Gastrocnemius medialis (tissue), 4 donors: ENCODE measurements at regions not wholly inside any gene's neighbourhood (a gene's known extent, or its start where the extent isn't known, plus 50 kb on each side); places are given as distances from the start of the nearest gene placed in this dataset.
A peak's percentile ranks its signal among the peaks of the same experiment; 100 is the strongest.

ENCODE experiments used
- ATAC-seq, 2 donors: fragments of 150-250 bp; one replicate each; pipeline ENCODE4 v1.9.1; 2016
- DNase-seq, 2 donors: peaks; one replicate each; pipeline ENCODE4 v3.0.0-alpha.2; 2019
- H3K27ac ChIP-seq, 4 donors: fragments of 200-600 bp; sonication (generic); 1 replicate in 1 of 4; 2 replicates in 3 of 4; pipeline ENCODE4 v1.5.1; 2016 to 2018; ENCODE audit warnings: mild to moderate bottlenecking in 2 of 4, moderate library complexity in 1 of 4
- H3K27me3 ChIP-seq, 3 donors: fragments of 200-600 bp; sonication (generic) in 2 of 3; 1 replicate in 1 of 3; 2 replicates in 2 of 3; pipeline versions ENCODE4 v1.5.1 to v1.6.0; 2016 to 2019; ENCODE audit warnings: mild to moderate bottlenecking in 1 of 3, moderate library complexity in 1 of 3
- H3K36me3 ChIP-seq, 2 donors: fragments of 200-600 bp; sonication (generic) in 1 of 2; one replicate each; pipeline ENCODE4 v1.5.1; 2017 to 2018
- H3K4me1 ChIP-seq, 2 donors: fragments of 200-600 bp; sonication (generic) in 1 of 2; one replicate each; pipeline ENCODE4 v1.5.1; 2016 to 2017; ENCODE audit warnings: mild to moderate bottlenecking in 2 of 2
- H3K4me3 ChIP-seq, 4 donors: fragments of 200-600 bp; sonication (generic) in 3 of 4; 1 replicate in 1 of 4; 2 replicates in 3 of 4; pipeline ENCODE4 v1.5.1; 2016 to 2019; ENCODE audit warnings: mild to moderate bottlenecking in 2 of 4
- H3K9me3 ChIP-seq, 3 donors: fragments of 200-600 bp; sonication (generic) in 2 of 3; 1 replicate in 1 of 3; 2 replicates in 2 of 3; pipeline ENCODE4 v1.5.1; 2016 to 2019
- POLR2A ChIP-seq, 2 donors: fragments of 450-650 bp; IDR thresholded peaks; one replicate each; pipeline ENCODE4 v1.6.1; 2017; ENCODE audit warnings: antibody characterized with exemption in 2 of 2, mild to moderate bottlenecking in 2 of 2, moderate library complexity in 2 of 2
- in situ Hi-C, 4 donors: fragments of 200-750 bp; cut with MboI; loops; one replicate each; pipeline versions ENCODE4 v1.15.0 to v1.8.0; 2017; ENCODE audit warnings: low sequenced_read_pairs in 4 of 4
- intact Hi-C: fragments of 100-400 bp; cut with DNase I; formaldehyde crosslinking; loops from one replicate; pipeline ENCODE4 v1.15.1; 2023; ENCODE audit warnings: low total_unique reads
- TF ChIP-seq, protein P1 (sequence below), 5 experiments: fragments of 450-650 bp in 3 of 5; fragments of 200-600 bp in 2 of 5; sonication (generic) in 2 of 5; IDR thresholded peaks in 4 of 5; conservative IDR thresholded peaks in 1 of 5; 1 replicate in 4 of 5; 2 replicates in 1 of 5; pipeline ENCODE4 v1.5.1; 2016 to 2019; ENCODE audit warnings: antibody characterized with exemption in 5 of 5, mild to moderate bottlenecking in 3 of 5, moderate library complexity in 3 of 5

DNA sequence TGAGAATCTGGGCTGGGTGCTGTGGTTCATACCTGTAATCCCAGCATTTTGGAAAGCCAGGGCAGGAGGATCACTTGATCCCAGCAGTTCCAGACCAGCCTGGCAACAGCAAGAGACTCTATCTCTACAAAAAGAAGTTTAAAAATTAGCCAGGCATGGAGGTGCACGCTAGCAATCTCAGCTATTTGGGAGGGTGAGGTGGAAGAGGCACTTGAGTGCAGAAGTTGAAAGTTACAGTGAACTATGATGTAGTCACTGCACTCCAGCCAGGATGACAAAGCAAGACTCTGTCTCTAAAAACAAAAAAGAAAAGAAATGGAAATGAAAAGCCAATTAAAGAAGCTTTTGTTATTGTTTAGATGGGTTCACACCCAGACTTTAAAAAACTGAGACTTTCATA, 131.6 kb upstream of the RASA1 start:
- H3K27me3 ChIP-seq = no peaks in the 10 kb centered on the region
- no peak overlapping the region for H3K27ac ChIP-seq
- no peaks in the 10 kb centered on the region for H3K9me3 ChIP-seq
- DNase-seq (no peak), ATAC-seq (no peak)
- TF ChIP-seq, protein P1, sequence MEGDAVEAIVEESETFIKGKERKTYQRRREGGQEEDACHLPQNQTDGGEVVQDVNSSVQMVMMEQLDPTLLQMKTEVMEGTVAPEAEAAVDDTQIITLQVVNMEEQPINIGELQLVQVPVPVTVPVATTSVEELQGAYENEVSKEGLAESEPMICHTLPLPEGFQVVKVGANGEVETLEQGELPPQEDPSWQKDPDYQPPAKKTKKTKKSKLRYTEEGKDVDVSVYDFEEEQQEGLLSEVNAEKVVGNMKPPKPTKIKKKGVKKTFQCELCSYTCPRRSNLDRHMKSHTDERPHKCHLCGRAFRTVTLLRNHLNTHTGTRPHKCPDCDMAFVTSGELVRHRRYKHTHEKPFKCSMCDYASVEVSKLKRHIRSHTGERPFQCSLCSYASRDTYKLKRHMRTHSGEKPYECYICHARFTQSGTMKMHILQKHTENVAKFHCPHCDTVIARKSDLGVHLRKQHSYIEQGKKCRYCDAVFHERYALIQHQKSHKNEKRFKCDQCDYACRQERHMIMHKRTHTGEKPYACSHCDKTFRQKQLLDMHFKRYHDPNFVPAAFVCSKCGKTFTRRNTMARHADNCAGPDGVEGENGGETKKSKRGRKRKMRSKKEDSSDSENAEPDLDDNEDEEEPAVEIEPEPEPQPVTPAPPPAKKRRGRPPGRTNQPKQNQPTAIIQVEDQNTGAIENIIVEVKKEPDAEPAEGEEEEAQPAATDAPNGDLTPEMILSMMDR (IDR thresholded peaks at IDR 0.05 in 4 of 5, conservative IDR thresholded peaks at IDR 0.05 in 1 of 5) = no peak
- TF ChIP-seq POLR2A (IDR thresholded peaks at IDR 0.05) = no peak
- no peak overlapping the region for H3K4me3 ChIP-seq
- peaks cover 7% of the 10 kb centered on the region in 2 donors for H3K4me1 ChIP-seq
- intact Hi-C loops = no loop called here
- in situ Hi-C loops = no loop called here
- no peaks in the 10 kb centered on the region for H3K36me3 ChIP-seq

DNA sequence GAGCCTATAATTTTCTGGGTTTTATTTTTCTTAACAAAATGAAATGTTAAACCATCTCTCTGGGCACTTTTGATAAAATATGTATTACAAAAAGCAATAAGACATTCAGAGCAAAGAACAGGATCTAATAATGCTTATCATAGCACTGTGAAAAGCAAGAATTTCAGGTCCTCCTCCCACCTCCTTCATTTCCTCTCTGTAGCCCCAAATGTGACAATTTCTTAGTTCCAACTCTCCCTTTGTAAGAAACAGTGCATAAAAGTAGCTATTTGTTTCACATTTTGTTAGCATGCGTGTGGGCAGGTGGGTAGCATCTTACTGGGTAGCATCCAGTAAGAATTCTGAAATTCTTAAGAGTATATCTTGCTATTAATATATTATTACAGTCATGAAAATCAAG, 130.9 kb upstream of the RASA1 start:
- TF ChIP-seq POLR2A (IDR thresholded peaks at IDR 0.05) = no peak
- TF ChIP-seq, protein P1 (IDR thresholded peaks at IDR 0.05 in 4 of 5, conservative IDR thresholded peaks at IDR 0.05 in 1 of 5) = no peak
- ATAC-seq = no peak
- H3K4me3 ChIP-seq = no peak overlapping the region
- peaks cover 7% of the 10 kb centered on the region in 2 donors for H3K4me1 ChIP-seq
- no peak for DNase-seq
- in situ Hi-C loops (no loop called here), intact Hi-C loops (no loop called here)
- H3K27ac ChIP-seq = no peak overlapping the region
- H3K36me3 ChIP-seq = no peaks in the 10 kb centered on the region
- no peaks in the 10 kb centered on the region for H3K9me3 ChIP-seq
- no peaks in the 10 kb centered on the region for H3K27me3 ChIP-seq

DNA sequence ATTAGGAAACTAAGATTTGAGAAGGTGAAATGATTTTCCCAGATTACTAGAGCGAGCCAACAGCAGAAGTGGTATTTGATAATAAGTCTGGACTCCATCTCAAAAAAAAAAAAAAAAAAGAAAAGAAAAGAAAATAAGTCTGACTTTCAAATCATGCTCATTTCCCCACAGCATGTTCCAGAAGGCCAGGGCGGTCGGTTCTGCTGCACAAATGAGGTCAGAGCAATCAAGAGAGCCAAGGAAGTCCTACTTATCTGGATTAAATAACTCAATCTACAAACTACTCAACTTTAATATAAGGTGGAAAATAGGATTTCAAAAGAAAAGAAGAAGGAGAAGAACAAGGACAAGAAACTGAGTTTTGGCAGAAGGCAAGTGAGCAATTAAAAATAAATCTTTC, 130.4 kb upstream of the RASA1 start:
- ATAC-seq (no peak), DNase-seq (peak in 1 of 2 donors; percentile 21)
- no peaks in the 10 kb centered on the region for H3K36me3 ChIP-seq
- no peak for TF ChIP-seq POLR2A (IDR thresholded peaks at IDR 0.05)
- H3K4me1 ChIP-seq = peaks cover 7% of the 10 kb centered on the region in 2 donors
- no peaks in the 10 kb centered on the region for H3K9me3 ChIP-seq
- in situ Hi-C loops (no loop called here), intact Hi-C loops (no loop called here)
- no peak overlapping the region for H3K27ac ChIP-seq
- no peak overlapping the region for H3K4me3 ChIP-seq
- no peaks in the 10 kb centered on the region for H3K27me3 ChIP-seq

DNA sequence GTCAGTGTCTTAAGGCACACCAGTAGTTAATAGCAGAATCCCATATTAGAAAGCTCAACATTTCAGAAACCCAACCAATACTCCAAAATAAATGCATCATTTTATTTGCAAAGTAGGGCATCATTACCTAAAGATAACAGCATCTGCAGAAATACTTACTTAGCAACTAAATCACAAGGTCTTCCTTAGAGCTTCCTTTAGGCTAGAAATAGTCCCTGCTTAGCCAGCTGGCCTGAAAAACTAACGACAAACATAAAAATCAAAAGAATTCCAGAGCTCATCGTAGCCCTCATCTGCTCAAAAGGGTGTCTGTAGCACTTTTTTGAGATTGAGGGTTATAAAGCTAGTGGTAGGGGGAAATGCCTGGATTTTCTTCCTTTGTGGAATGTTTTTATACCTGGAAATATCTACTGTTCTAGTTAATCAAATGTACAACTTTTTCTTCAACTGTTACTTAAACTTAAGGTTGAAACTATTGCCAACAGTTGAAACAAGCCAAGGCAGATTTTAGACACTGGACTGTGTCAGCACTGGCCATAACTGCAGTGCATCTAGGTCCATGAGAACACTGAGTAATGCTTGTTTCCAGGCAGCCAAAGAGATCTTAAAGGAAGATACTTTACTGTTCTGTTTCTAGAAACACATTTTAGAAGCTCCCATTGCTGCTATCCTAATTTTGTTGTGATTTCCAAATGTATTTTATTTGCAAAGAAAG, 129.4 kb upstream of the RASA1 start:
- Histone ChIP-seq H3K27ac (no peak overlapping the region), H3K27me3 (no peaks in the 10 kb centered on the region), H3K4me3 (no peak overlapping the region), H3K36me3 (no peaks in the 10 kb centered on the region), H3K4me1 (peaks cover 7% of the 10 kb centered on the region in 2 donors), H3K9me3 (no peaks in the 10 kb centered on the region)
- ATAC-seq = no peak
- DNase-seq = no peak
- TF ChIP-seq POLR2A (IDR thresholded peaks at IDR 0.05) = no peak
- TF ChIP-seq, protein P1 (IDR thresholded peaks at IDR 0.05 in 4 of 5, conservative IDR thresholded peaks at IDR 0.05 in 1 of 5) = no peak
- intact Hi-C loops = no loop called here
- in situ Hi-C loops = no loop called here

DNA sequence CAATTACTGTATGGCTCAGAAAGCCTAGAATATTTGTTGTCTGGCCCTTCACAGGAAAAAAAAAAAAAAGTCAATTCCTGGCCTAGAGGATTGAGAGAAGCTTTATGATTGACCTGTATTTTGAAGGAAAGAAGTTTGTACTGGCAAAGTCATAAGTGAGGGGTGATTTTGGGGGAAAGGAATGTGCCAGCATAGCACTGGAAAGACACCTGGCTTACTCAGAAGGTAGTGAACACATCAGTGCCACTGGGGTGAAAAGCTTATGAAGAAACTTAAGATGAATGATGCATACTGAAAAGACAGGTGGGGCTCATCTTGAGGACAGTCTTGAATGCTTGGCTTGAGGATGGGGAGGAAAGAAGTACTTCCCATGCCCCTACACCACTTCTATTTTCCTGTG, 127.9 kb upstream of the RASA1 start:
- Histone ChIP-seq H3K4me1 (peaks cover 7% of the 10 kb centered on the region in 2 donors), H3K27ac (no peak overlapping the region), H3K4me3 (no peak overlapping the region), H3K27me3 (no peaks in the 10 kb centered on the region), H3K9me3 (no peaks in the 10 kb centered on the region), H3K36me3 (no peaks in the 10 kb centered on the region)
- intact Hi-C loops (no loop called here), in situ Hi-C loops (no loop called here)
- TF ChIP-seq, protein P1 (IDR thresholded peaks at IDR 0.05 in 4 of 5, conservative IDR thresholded peaks at IDR 0.05 in 1 of 5) = no peak
- no peak for TF ChIP-seq POLR2A (IDR thresholded peaks at IDR 0.05)
- DNase-seq = no peak
- ATAC-seq = no peak
